Panc1 (cell line): ENCODE measurements at regions not wholly inside any gene's neighbourhood (a gene's known extent, or its start where the extent isn't known, plus 50 kb on each side); places are given as distances from the start of the nearest gene placed in this dataset.
A peak's percentile ranks its signal among the peaks of the same experiment; 100 is the strongest.

Experiments
- ATAC-seq: fragments of 200-7000 bp; cut with Tn5 transposase; 2 replicates; pipeline ENCODE4 v1.9.1; 2020; ENCODE audit warnings: mild to moderate bottlenecking, moderate library complexity
- BruUV-seq: library from RNA; stranded (reverse); fragments of 400-500 nt; replicated peaks from 2 replicates; lab custom pipeline; 2021; lab: Mats Ljungman, UMichigan
- CTCF ChIA-PET: fragments of 300-600 bp; sonication (Branson Sonifier 250); formaldehyde crosslinking; loops from one replicate; lab custom pipeline; 2022; ENCODE audit warnings: antibody characterized with exemption; lab: Charles Lee
- POLR2A ChIA-PET: fragments of 300-600 bp; sonication (Branson Sonifier 250); formaldehyde crosslinking; loops from one replicate; lab custom pipeline; 2022; ENCODE audit warnings: antibody characterized with exemption; lab: Charles Lee
- DNase-seq: peaks from one replicate; pipeline ENCODE4 v3.0.0-alpha.2; 2010; ENCODE audit warnings: low read depth, low spot score
- H3K27ac ChIP-seq: 2 replicates; pipeline ENCODE4 v1.5.1; 2011; ENCODE audit warnings: mild to moderate bottlenecking, low read length, inconsistent platforms
- H3K27me3 ChIP-seq: fragments of 200-500 bp; sonication (Bioruptor generic); 2 replicates; pipeline ENCODE4 v1.6.0; 2014; ENCODE audit warnings: low read length, inconsistent platforms; ENCODE audit not compliant: control insufficient read depth, insufficient read depth
- H3K36me3 ChIP-seq: fragments of 200-500 bp; sonication (Bioruptor generic); 2 replicates; pipeline ENCODE4 v1.5.1; 2014; ENCODE audit warnings: inconsistent platforms, mild to moderate bottlenecking, low read length, moderate library complexity; ENCODE audit not compliant: control insufficient read depth, insufficient read depth
- H3K4me1 ChIP-seq: 2 replicates; pipeline ENCODE4 v1.5.1; 2011; ENCODE audit warnings: inconsistent platforms, mild to moderate bottlenecking, low read length, moderate library complexity; ENCODE audit not compliant: control insufficient read depth, insufficient read depth
- H3K4me3 ChIP-seq, 2 experiments: 2 replicates each; pipeline ENCODE4 v1.5.1; 2011 to 2012; ENCODE audit warnings: low read depth in 2 of 2, low read length in 2 of 2, mild to moderate bottlenecking in 2 of 2, inconsistent platforms in 1 of 2, moderate library complexity in 1 of 2
- H3K9me3 ChIP-seq: fragments of 200-500 bp; sonication (Bioruptor generic); 2 replicates; pipeline ENCODE4 v1.5.1; 2014; ENCODE audit warnings: low read depth, mild to moderate bottlenecking, inconsistent platforms, low read length, moderate library complexity; ENCODE audit not compliant: control insufficient read depth, insufficient read depth
- POLR2AphosphoS5 ChIP-seq: IDR thresholded peaks from 2 replicates; pipeline ENCODE4 v1.6.1; 2012; ENCODE audit warnings: mild to moderate bottlenecking, low read depth, low read length, moderate library complexity
- SIN3A ChIP-seq: IDR thresholded peaks from 2 replicates; pipeline ENCODE4 v1.6.1; 2012; ENCODE audit warnings: low read depth, mild to moderate bottlenecking, low read length, moderate library complexity, borderline replicate concordance; ENCODE audit not compliant: insufficient read depth
- TCF7L2 ChIP-seq: IDR thresholded peaks from 2 replicates; pipeline ENCODE4 v1.6.1; 2011; ENCODE audit warnings: mild to moderate bottlenecking, low read depth, low read length, inconsistent platforms
- in situ Hi-C: cut with HindIII; loops from 2 replicates; pipeline ENCODE4 v1.10.0; 2016; ENCODE audit warnings: low sequenced_read_pairs, low pct_unique_long_range_greater_than_20kb
- intact Hi-C: fragments of 100-400 bp; cut with micrococcal nuclease; formaldehyde crosslinking; loops from one replicate; pipeline ENCODE4 v1.10.0; 2022; ENCODE audit not compliant: unreplicated experiment
- TF ChIP-seq, protein P1 (sequence below): fragments of 450-650 bp; IDR thresholded peaks from 2 replicates; pipeline ENCODE4 v1.5.1; 2017; ENCODE audit warnings: mild to moderate bottlenecking
- TF ChIP-seq, protein P2 (sequence below), 2 experiments: IDR thresholded peaks; 2 replicates each; pipeline ENCODE4 v1.6.1; 2011 to 2012; ENCODE audit warnings: low read depth in 2 of 2, control low read depth in 1 of 2, low read length in 1 of 2, mild to moderate bottlenecking in 1 of 2, moderate library complexity in 1 of 2; ENCODE audit not compliant: insufficient read depth in 1 of 2

DNA sequence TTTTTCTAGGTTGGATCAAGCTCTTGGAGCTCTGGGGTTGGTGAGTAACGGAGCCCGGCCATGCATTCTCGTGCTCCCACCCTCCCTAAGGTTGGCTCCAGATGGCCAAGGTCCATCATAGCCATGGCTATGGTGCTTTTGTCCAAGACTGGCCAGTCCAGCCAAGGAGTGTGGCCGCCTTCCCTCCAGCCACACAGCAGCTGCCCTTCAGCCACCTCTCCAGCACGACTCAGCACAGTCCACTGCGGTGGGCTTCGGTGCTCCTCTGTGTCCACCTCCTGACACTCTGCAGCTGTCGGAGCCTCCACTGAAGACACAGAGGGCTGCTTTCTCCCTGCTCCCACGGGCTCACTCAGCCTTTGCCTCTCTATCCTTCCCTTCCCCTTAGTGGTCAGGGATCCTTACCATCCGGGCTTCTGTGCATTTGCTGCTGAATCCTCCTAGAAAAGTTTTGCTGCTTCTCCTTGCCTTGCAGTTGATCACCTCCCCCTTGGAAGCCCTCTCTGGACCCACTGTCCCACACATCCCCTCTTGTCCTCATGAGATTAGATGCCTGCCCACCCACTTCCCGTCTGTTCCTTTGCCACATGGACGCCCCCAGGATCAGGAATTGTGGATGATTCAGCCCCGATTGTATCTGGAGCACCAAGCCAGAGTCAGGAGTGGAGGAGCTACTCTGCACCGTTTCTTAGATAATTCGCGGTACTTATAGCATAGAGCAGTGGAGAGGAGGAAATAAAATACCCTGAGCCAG lies 177.1 kb upstream of the COPS8 start:
- in situ Hi-C loops (no loop called here), intact Hi-C loops (no loop called here)
- Histone ChIP-seq H3K27ac (no peak overlapping the region), H3K4me1 (no peaks in the 10 kb centered on the region), H3K4me3 (no peak overlapping the region), H3K36me3 (no peaks in the 10 kb centered on the region), H3K27me3 (peaks cover 20% of the 10 kb centered on the region), H3K9me3 (no peaks in the 10 kb centered on the region)
- DNase-seq (no peak), ATAC-seq (peak; percentile 58; the same call in 1 of the 2 replicates)
- POLR2A ChIA-PET = no interaction called here
- CTCF ChIA-PET = no interaction called here
- no TSS peak for BruUV-seq
- TF ChIP-seq, protein P1, sequence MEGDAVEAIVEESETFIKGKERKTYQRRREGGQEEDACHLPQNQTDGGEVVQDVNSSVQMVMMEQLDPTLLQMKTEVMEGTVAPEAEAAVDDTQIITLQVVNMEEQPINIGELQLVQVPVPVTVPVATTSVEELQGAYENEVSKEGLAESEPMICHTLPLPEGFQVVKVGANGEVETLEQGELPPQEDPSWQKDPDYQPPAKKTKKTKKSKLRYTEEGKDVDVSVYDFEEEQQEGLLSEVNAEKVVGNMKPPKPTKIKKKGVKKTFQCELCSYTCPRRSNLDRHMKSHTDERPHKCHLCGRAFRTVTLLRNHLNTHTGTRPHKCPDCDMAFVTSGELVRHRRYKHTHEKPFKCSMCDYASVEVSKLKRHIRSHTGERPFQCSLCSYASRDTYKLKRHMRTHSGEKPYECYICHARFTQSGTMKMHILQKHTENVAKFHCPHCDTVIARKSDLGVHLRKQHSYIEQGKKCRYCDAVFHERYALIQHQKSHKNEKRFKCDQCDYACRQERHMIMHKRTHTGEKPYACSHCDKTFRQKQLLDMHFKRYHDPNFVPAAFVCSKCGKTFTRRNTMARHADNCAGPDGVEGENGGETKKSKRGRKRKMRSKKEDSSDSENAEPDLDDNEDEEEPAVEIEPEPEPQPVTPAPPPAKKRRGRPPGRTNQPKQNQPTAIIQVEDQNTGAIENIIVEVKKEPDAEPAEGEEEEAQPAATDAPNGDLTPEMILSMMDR = no peak
- TF ChIP-seq, protein P2, sequence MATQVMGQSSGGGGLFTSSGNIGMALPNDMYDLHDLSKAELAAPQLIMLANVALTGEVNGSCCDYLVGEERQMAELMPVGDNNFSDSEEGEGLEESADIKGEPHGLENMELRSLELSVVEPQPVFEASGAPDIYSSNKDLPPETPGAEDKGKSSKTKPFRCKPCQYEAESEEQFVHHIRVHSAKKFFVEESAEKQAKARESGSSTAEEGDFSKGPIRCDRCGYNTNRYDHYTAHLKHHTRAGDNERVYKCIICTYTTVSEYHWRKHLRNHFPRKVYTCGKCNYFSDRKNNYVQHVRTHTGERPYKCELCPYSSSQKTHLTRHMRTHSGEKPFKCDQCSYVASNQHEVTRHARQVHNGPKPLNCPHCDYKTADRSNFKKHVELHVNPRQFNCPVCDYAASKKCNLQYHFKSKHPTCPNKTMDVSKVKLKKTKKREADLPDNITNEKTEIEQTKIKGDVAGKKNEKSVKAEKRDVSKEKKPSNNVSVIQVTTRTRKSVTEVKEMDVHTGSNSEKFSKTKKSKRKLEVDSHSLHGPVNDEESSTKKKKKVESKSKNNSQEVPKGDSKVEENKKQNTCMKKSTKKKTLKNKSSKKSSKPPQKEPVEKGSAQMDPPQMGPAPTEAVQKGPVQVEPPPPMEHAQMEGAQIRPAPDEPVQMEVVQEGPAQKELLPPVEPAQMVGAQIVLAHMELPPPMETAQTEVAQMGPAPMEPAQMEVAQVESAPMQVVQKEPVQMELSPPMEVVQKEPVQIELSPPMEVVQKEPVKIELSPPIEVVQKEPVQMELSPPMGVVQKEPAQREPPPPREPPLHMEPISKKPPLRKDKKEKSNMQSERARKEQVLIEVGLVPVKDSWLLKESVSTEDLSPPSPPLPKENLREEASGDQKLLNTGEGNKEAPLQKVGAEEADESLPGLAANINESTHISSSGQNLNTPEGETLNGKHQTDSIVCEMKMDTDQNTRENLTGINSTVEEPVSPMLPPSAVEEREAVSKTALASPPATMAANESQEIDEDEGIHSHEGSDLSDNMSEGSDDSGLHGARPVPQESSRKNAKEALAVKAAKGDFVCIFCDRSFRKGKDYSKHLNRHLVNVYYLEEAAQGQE (IDR thresholded peaks at IDR 0.05; ENCODE audit: insufficient read depth in 1 of 2, low read depth in 2 of 2, low read length in 1 of 2) = no peak
- TF ChIP-seq POLR2AphosphoS5 (no peak), TCF7L2 (no peak), SIN3A (no peak)

- Histone ChIP-seq H3K9me3 (no peaks in the 10 kb centered on the region), H3K27me3 (peaks cover 21% of the 10 kb centered on the region), H3K4me1 (no peaks in the 10 kb centered on the region), H3K4me3 (no peak overlapping the region), H3K36me3 (no peaks in the 10 kb centered on the region), H3K27ac (no peak overlapping the region)
- in situ Hi-C loops (no loop called here), intact Hi-C loops (no loop called here)
- POLR2A ChIA-PET = no interaction called here
- no TSS peak for BruUV-seq
- CTCF ChIA-PET = no interaction called here
- ATAC-seq = no peak
- TF ChIP-seq POLR2AphosphoS5 = no peak
- TF ChIP-seq TCF7L2 = no peak
- DNase-seq = no peak
Observed at GRCh38 chr2:236909193-236909504, 176.5 kb upstream of the COPS8 start.

GRCh38 chr2:236909802-236910201 lies 175.9 kb upstream of the COPS8 start:
- BruUV-seq = no TSS peak
- H3K9me3 ChIP-seq = no peaks in the 10 kb centered on the region
- H3K27me3 ChIP-seq = peaks cover 17% of the 10 kb centered on the region
- H3K36me3 ChIP-seq = no peaks in the 10 kb centered on the region
- no peak overlapping the region for H3K4me3 ChIP-seq
- H3K4me1 ChIP-seq = no peaks in the 10 kb centered on the region
- H3K27ac ChIP-seq = no peak overlapping the region
- POLR2A ChIA-PET = no interaction called here
- DNase-seq (no peak), ATAC-seq (no peak)
- no peak for TF ChIP-seq SIN3A
- TF ChIP-seq, protein P1 = no peak
- no peak for TF ChIP-seq TCF7L2
- TF ChIP-seq, protein P2 (IDR thresholded peaks at IDR 0.05; ENCODE audit: insufficient read depth in 1 of 2, low read depth in 2 of 2, low read length in 1 of 2) = no peak
- TF ChIP-seq POLR2AphosphoS5 = no peak
- in situ Hi-C loops = no loop called here
- intact Hi-C loops = no loop called here
- CTCF ChIA-PET = no interaction called here
